ENCODE measurements at regions not wholly inside any gene's neighbourhood (a gene's known extent, or its start where the extent isn't known, plus 50 kb on each side); places are given as distances from the start of the nearest gene placed in this dataset.

- DNase-seq (ENCODE audit: low read depth in 2 of 2) = no peak
Observed at GRCh38 chr9:91130796-91131318, 230.9 kb downstream of the AUH start.

- peak; percentile 9 to 36 for DNase-seq (ENCODE audit: low read depth in 2 of 2)
Observed at GRCh38 chr9:91131433-91131839, 230.3 kb downstream of the AUH start.

- DNase-seq (ENCODE audit: low read depth in 2 of 2) = no peak
Observed at GRCh38 chr9:91132576-91133073, 229.1 kb downstream of the AUH start.

- DNase-seq (ENCODE audit: low read depth in 2 of 2) = no peak
Observed at GRCh38 chr9:91134608-91135007, 227.1 kb downstream of the AUH start.

- DNase-seq (ENCODE audit: low read depth in 2 of 2) = no peak
Observed at GRCh38 chr9:91137391-91137790, 224.3 kb downstream of the AUH start.

GRCh38 chr9:91138760-91139159 lies 223.0 kb downstream of the AUH start:
- no peak for DNase-seq (ENCODE audit: low read depth in 2 of 2)

GRCh38 chr9:91141407-91141965 lies 220.2 kb downstream of the AUH start:
- no peak for DNase-seq (ENCODE audit: low read depth in 2 of 2)

GRCh38 chr9:91143162-91143561 lies 218.6 kb downstream of the AUH start:
- no peak for DNase-seq (ENCODE audit: low read depth in 2 of 2)

- no peak for DNase-seq (ENCODE audit: low read depth in 2 of 2)
Observed at GRCh38 chr9:91143642-91144041, 218.1 kb downstream of the AUH start.

GRCh38 chr9:91144769-91145168 lies 216.9 kb downstream of the AUH start:
- no peak for DNase-seq (ENCODE audit: low read depth in 2 of 2)

GRCh38 chr9:91145496-91145895 lies 216.2 kb downstream of the AUH start:
- DNase-seq (ENCODE audit: low read depth in 2 of 2) = no peak

- DNase-seq (ENCODE audit: low read depth in 2 of 2) = no peak
Observed at GRCh38 chr9:91146391-91147019, 215.2 kb downstream of the AUH start.

GRCh38 chr9:91147079-91147708 lies 214.5 kb downstream of the AUH start:
- DNase-seq (ENCODE audit: low read depth in 2 of 2) = no peak

GRCh38 chr9:91148306-91148705 lies 213.4 kb downstream of the AUH start:
- DNase-seq (ENCODE audit: low read depth in 2 of 2) = no peak

- DNase-seq (ENCODE audit: low read depth in 2 of 2) = no peak
Observed at GRCh38 chr9:91150273-91150997, 211.3 kb downstream of the AUH start.

- DNase-seq (ENCODE audit: low read depth in 2 of 2) = no peak
Observed at GRCh38 chr9:91150998-91151717, 210.6 kb downstream of the AUH start.

GRCh38 chr9:91151718-91152095 lies 210.0 kb downstream of the AUH start:
- DNase-seq (ENCODE audit: low read depth in 2 of 2) = no peak

- DNase-seq (ENCODE audit: low read depth in 2 of 2) = no peak
Observed at GRCh38 chr9:91154686-91155085, 207.0 kb downstream of the AUH start.

- DNase-seq (ENCODE audit: low read depth in 2 of 2) = no peak
Observed at GRCh38 chr9:91155181-91155580, 206.5 kb downstream of the AUH start.

- no peak for DNase-seq (ENCODE audit: low read depth in 2 of 2)
Observed at GRCh38 chr9:91155746-91156376, 205.9 kb downstream of the AUH start.
